GM12875 (cell line): ENCODE measurements at regions not wholly inside any gene's neighbourhood (a gene's known extent, or its start where the extent isn't known, plus 50 kb on each side); places are given as distances from the start of the nearest gene placed in this dataset.

Experiments used
- H3K4me3 ChIP-seq: one replicate; pipeline ENCODE4 v1.5.1; 2011; ENCODE audit warnings: low read depth, low read length, control low read depth
- TF ChIP-seq, protein P1 (sequence below): IDR thresholded peaks from 2 replicates; pipeline ENCODE4 v1.5.1; 2011; ENCODE audit warnings: low read depth, mild to moderate bottlenecking, control low read depth, inconsistent platforms, low read length, moderate library complexity, borderline replicate concordance; ENCODE audit not compliant: insufficient read depth

- TF ChIP-seq, protein P1, sequence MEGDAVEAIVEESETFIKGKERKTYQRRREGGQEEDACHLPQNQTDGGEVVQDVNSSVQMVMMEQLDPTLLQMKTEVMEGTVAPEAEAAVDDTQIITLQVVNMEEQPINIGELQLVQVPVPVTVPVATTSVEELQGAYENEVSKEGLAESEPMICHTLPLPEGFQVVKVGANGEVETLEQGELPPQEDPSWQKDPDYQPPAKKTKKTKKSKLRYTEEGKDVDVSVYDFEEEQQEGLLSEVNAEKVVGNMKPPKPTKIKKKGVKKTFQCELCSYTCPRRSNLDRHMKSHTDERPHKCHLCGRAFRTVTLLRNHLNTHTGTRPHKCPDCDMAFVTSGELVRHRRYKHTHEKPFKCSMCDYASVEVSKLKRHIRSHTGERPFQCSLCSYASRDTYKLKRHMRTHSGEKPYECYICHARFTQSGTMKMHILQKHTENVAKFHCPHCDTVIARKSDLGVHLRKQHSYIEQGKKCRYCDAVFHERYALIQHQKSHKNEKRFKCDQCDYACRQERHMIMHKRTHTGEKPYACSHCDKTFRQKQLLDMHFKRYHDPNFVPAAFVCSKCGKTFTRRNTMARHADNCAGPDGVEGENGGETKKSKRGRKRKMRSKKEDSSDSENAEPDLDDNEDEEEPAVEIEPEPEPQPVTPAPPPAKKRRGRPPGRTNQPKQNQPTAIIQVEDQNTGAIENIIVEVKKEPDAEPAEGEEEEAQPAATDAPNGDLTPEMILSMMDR: no peak
Observed at GRCh38 chr20:60453388-60454246, 495.4 kb downstream of the CDH26 start.

DNA sequence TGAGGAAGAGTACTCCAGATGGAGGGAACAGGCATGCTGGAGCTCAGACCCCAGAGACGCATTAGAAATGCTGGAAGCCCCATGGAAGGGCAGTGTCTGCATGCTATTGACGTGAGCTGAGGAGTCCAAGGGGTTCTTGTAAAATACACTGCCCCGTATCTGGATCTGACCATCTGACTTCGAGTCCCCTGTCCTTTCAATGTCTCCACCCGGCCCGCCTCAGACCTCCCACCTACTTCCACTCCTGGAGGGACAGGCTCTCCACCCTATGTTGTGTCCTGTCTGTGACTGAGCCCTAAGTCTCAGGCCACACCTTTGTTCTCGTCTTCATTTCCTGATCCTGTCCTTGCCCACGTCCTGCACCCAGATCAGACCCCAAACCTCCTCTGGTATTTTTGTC is 496.3 kb downstream of the CDH26 start:
- TF ChIP-seq, protein P1: no peak
- H3K4me3 ChIP-seq: no peak overlapping the region

More at GRCh38 chr20:60453388-60454246, 495.4 kb downstream of the CDH26 start:
- H3K4me3 ChIP-seq: no peak overlapping the region

DNA sequence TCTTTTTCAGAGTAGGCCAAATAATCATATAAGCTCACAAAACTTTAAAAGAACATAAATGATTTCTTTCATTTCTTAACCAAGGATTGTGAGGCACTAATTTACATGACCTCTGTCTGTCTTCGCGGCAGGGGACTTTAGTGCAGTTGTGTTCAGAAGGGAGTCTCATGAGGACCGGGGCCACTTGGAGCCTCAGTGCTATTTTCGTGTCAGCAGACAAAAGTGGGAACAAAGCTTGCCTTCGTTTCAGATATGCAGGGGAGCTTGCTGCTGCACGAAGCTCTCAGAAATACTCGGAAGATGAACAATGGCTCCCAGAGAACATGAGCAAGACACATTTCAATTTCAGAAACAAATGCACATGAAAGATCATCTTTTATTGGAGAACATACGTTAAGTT is 497.0 kb downstream of the CDH26 start:
- TF ChIP-seq, protein P1: no peak
- H3K4me3 ChIP-seq: no peak overlapping the region

- no peak overlapping the region for H3K4me3 ChIP-seq
- TF ChIP-seq, protein P1: no peak
Observed at GRCh38 chr20:60459212-60459611, 501.0 kb downstream of the CDH26 start.

- TF ChIP-seq, protein P1: no peak
- H3K4me3 ChIP-seq: no peak overlapping the region
Observed at GRCh38 chr20:60461993-60462392, 503.8 kb downstream of the CDH26 start.

- H3K4me3 ChIP-seq: no peak overlapping the region
- TF ChIP-seq, protein P1: no peak
Observed at GRCh38 chr20:60463798-60464197, 505.6 kb downstream of the CDH26 start.

GRCh38 chr20:60465439-60465838 is 507.2 kb downstream of the CDH26 start:
- no peak overlapping the region for H3K4me3 ChIP-seq
- TF ChIP-seq, protein P1: no peak
